Stimulated activated CD8-positive, alpha-beta memory T cell treated with anti-CD3 and anti-CD28 coated beads, Interleukin-7, amount 100 ng/mL, for 1 hour (primary cell): ENCODE measurements at regions not wholly inside any gene's neighbourhood (a gene's known extent, or its start where the extent isn't known, plus 50 kb on each side); places are given as distances from the start of the nearest gene placed in this dataset.

ENCODE experiments used
- DNase-seq, 2 donors: peaks; one replicate each; pipeline ENCODE4 v3.0.0-alpha.2; 2020; ENCODE audit warnings: low read depth in 2 of 2

- no peak for DNase-seq
Observed at GRCh38 chr6:150651808-150652470, 52.3 kb downstream of the PLEKHG1 start.

- DNase-seq: no peak
Observed at GRCh38 chr6:150652848-150653613, 53.3 kb downstream of the PLEKHG1 start.

- DNase-seq: no peak
Observed at GRCh38 chr6:150654608-150655007, 54.9 kb downstream of the PLEKHG1 start.

- no peak for DNase-seq
Observed at GRCh38 chr6:150656156-150656555, 56.5 kb downstream of the PLEKHG1 start.

GRCh38 chr6:150658421-150658820, 58.7 kb downstream of the PLEKHG1 start:
- no peak for DNase-seq

- DNase-seq: no peak
Observed at GRCh38 chr6:150659046-150659763, 59.5 kb downstream of the PLEKHG1 start.

- DNase-seq: no peak
Observed at GRCh38 chr6:150661216-150662007, 61.7 kb downstream of the PLEKHG1 start.

GRCh38 chr6:150662814-150663213, 63.1 kb downstream of the PLEKHG1 start:
- no peak for DNase-seq

GRCh38 chr6:150664091-150664490, 64.4 kb downstream of the PLEKHG1 start:
- no peak for DNase-seq

GRCh38 chr6:150666071-150666470, 66.4 kb downstream of the PLEKHG1 start:
- no peak for DNase-seq

GRCh38 chr6:150667359-150667758, 67.7 kb downstream of the PLEKHG1 start:
- no peak for DNase-seq

- no peak for DNase-seq
Observed at GRCh38 chr6:150667977-150668716, 68.5 kb downstream of the PLEKHG1 start.

- no peak for DNase-seq
Observed at GRCh38 chr6:150668900-150669302, 69.2 kb downstream of the PLEKHG1 start.

- DNase-seq: no peak
Observed at GRCh38 chr6:150670311-150670710, 70.6 kb downstream of the PLEKHG1 start.

- DNase-seq: no peak
Observed at GRCh38 chr6:150672800-150673199, 73.1 kb downstream of the PLEKHG1 start.

GRCh38 chr6:150673720-150674346, 74.1 kb downstream of the PLEKHG1 start:
- no peak for DNase-seq

- no peak for DNase-seq
Observed at GRCh38 chr6:150676344-150676743, 76.7 kb downstream of the PLEKHG1 start.

GRCh38 chr6:150676772-150677171, 77.1 kb downstream of the PLEKHG1 start:
- DNase-seq: no peak

GRCh38 chr6:150680510-150680909, 80.8 kb downstream of the PLEKHG1 start:
- DNase-seq: no peak

GRCh38 chr6:150681578-150682395, 82.1 kb downstream of the PLEKHG1 start:
- DNase-seq: no peak
